ENCODE measurements at regions not wholly inside any gene's neighbourhood (a gene's known extent, or its start where the extent isn't known, plus 50 kb on each side); places are given as distances from the start of the nearest gene placed in this dataset.

GRCh38 chr4:95640311-95640710 is 91.5 kb upstream of the UNC5C start:
- ATAC-seq (ENCODE audit: low read depth) (no peak), DNase-seq (ENCODE audit: low spot score) (no peak)
- Histone ChIP-seq H3K4me1 (ENCODE audit: insufficient read depth, poor library complexity, severe bottlenecking) (no peaks in the 10 kb centered on the region), H3K9me3 (ENCODE audit: severe bottlenecking) (no peaks in the 10 kb centered on the region), H3K36me3 (ENCODE audit: low read depth) (no peaks in the 10 kb centered on the region), H3K27me3 (ENCODE audit: insufficient read depth, poor library complexity, severe bottlenecking) (no peaks in the 10 kb centered on the region), H3K4me3 (ENCODE audit: severe bottlenecking) (no peak overlapping the region), H3K27ac (ENCODE audit: poor library complexity, severe bottlenecking) (no peak overlapping the region)
- TF ChIP-seq CTCF (IDR thresholded peaks at IDR 0.05; ENCODE audit: poor library complexity, severe bottlenecking), result no peak

- no peak overlapping the region for H3K4me3 ChIP-seq (ENCODE audit: severe bottlenecking)
- H3K4me1 ChIP-seq (ENCODE audit: insufficient read depth, poor library complexity, severe bottlenecking), result no peaks in the 10 kb centered on the region
- no peak overlapping the region for H3K27ac ChIP-seq (ENCODE audit: poor library complexity, severe bottlenecking)
- H3K36me3 ChIP-seq (ENCODE audit: low read depth), result no peaks in the 10 kb centered on the region
- no peaks in the 10 kb centered on the region for H3K27me3 ChIP-seq (ENCODE audit: insufficient read depth, poor library complexity, severe bottlenecking)
- H3K9me3 ChIP-seq (ENCODE audit: severe bottlenecking), result no peaks in the 10 kb centered on the region
- no peak for DNase-seq (ENCODE audit: low spot score)
- ATAC-seq (ENCODE audit: low read depth), result peak; percentile 45; the same call in 2 of the 3 replicates
- no peak for TF ChIP-seq CTCF (IDR thresholded peaks at IDR 0.05; ENCODE audit: poor library complexity, severe bottlenecking)
These were observed 90.2 kb upstream of the UNC5C start for GRCh38 chr4:95638920-95639501.

GRCh38 chr4:95637043-95637600 is 88.3 kb upstream of the UNC5C start:
- DNase-seq (ENCODE audit: low spot score), result no peak
- Histone ChIP-seq H3K4me3 (ENCODE audit: severe bottlenecking) (no peak overlapping the region), H3K36me3 (ENCODE audit: low read depth) (no peaks in the 10 kb centered on the region), H3K4me1 (ENCODE audit: insufficient read depth, poor library complexity, severe bottlenecking) (no peaks in the 10 kb centered on the region), H3K27ac (ENCODE audit: poor library complexity, severe bottlenecking) (no peak overlapping the region), H3K27me3 (ENCODE audit: insufficient read depth, poor library complexity, severe bottlenecking) (no peaks in the 10 kb centered on the region), H3K9me3 (ENCODE audit: severe bottlenecking) (no peaks in the 10 kb centered on the region)
- no peak for ATAC-seq (ENCODE audit: low read depth)
- peak; percentile 41 for TF ChIP-seq CTCF (IDR thresholded peaks at IDR 0.05; ENCODE audit: poor library complexity, severe bottlenecking)

GRCh38 chr4:95636061-95636460 is 87.3 kb upstream of the UNC5C start:
- ATAC-seq (ENCODE audit: low read depth) (no peak), DNase-seq (ENCODE audit: low spot score) (no peak)
- no peaks in the 10 kb centered on the region for H3K4me1 ChIP-seq (ENCODE audit: insufficient read depth, poor library complexity, severe bottlenecking)
- H3K36me3 ChIP-seq (ENCODE audit: low read depth), result no peaks in the 10 kb centered on the region
- H3K4me3 ChIP-seq (ENCODE audit: severe bottlenecking), result no peak overlapping the region
- TF ChIP-seq CTCF (IDR thresholded peaks at IDR 0.05; ENCODE audit: poor library complexity, severe bottlenecking), result no peak
- H3K27ac ChIP-seq (ENCODE audit: poor library complexity, severe bottlenecking), result no peak overlapping the region
- no peaks in the 10 kb centered on the region for H3K9me3 ChIP-seq (ENCODE audit: severe bottlenecking)
- H3K27me3 ChIP-seq (ENCODE audit: insufficient read depth, poor library complexity, severe bottlenecking), result no peaks in the 10 kb centered on the region

DNA sequence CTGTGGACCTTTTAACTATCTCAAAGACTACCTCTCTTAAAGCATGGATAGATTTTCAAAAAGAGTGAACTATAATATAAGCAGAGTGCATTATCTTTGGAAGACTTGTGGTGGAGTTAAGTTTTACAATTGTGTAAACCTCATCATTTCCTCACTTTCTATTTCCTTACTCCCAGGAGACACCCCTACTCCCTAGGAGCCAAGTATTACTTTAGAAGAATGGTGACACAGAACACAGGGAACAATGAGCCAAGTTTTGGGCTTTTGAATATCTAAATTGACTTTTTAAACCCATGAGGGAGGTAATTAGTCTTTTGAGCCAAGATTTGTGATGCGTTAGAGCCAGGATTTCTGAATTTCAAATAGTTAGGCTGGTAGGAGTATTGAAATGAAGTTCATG is 78.9 kb upstream of the UNC5C start:
- Histone ChIP-seq H3K27ac (ENCODE audit: poor library complexity, severe bottlenecking) (no peak overlapping the region), H3K9me3 (ENCODE audit: severe bottlenecking) (no peaks in the 10 kb centered on the region), H3K36me3 (ENCODE audit: low read depth) (no peaks in the 10 kb centered on the region), H3K4me1 (ENCODE audit: insufficient read depth, poor library complexity, severe bottlenecking) (no peaks in the 10 kb centered on the region), H3K27me3 (ENCODE audit: insufficient read depth, poor library complexity, severe bottlenecking) (no peaks in the 10 kb centered on the region), H3K4me3 (ENCODE audit: severe bottlenecking) (no peak overlapping the region)
- no peak for TF ChIP-seq CTCF (IDR thresholded peaks at IDR 0.05; ENCODE audit: poor library complexity, severe bottlenecking)
- ATAC-seq (ENCODE audit: low read depth), result no peak
- DNase-seq (ENCODE audit: low spot score), result no peak
